Liver (tissue), 8 donors: ENCODE measurements at regions not wholly inside any gene's neighbourhood (a gene's known extent, or its start where the extent isn't known, plus 50 kb on each side); places are given as distances from the start of the nearest gene placed in this dataset.

ENCODE experiments used
- DNase-seq: peaks from one replicate; pipeline ENCODE4 v3.0.0-alpha.2; 2017; ENCODE audit warnings: low spot score
- H3K27ac ChIP-seq, 2 donors: one replicate each; pipeline ENCODE4 v1.7.0; 2013; ENCODE audit warnings: inconsistent platforms in 2 of 2, low read length in 2 of 2, control low read depth in 1 of 2, low read depth in 1 of 2, mild to moderate bottlenecking in 1 of 2
- H3K27me3 ChIP-seq, 4 donors: one replicate each; pipeline versions ENCODE4 v1.6.1 to v1.7.0; 2013; ENCODE audit warnings: low read length in 3 of 4, inconsistent platforms in 1 of 4, mild to moderate bottlenecking in 1 of 4, moderate library complexity in 1 of 4; ENCODE audit not compliant: control insufficient read depth in 4 of 4, insufficient read depth in 4 of 4
- H3K36me3 ChIP-seq, 4 donors: one replicate each; pipeline versions ENCODE4 v1.6.1 to v1.7.0; 2013; ENCODE audit warnings: low read length in 3 of 4, mild to moderate bottlenecking in 3 of 4, low read depth in 1 of 4, moderate library complexity in 1 of 4; ENCODE audit not compliant: control insufficient read depth in 4 of 4, insufficient read depth in 3 of 4
- H3K4me1 ChIP-seq, 4 donors: one replicate each; pipeline versions ENCODE4 v1.6.1 to v1.7.0; 2013; ENCODE audit warnings: low read length in 3 of 4, mild to moderate bottlenecking in 3 of 4, moderate library complexity in 1 of 4; ENCODE audit not compliant: control insufficient read depth in 4 of 4, insufficient read depth in 4 of 4
- H3K4me3 ChIP-seq, 3 donors: one replicate each; pipeline versions ENCODE4 v1.6.1 to v1.7.0; 2013; ENCODE audit warnings: low read length in 3 of 3, control low read depth in 1 of 3, low read depth in 1 of 3, mild to moderate bottlenecking in 1 of 3
- H3K9ac ChIP-seq, 2 donors: one replicate each; pipeline ENCODE4 v1.7.0; 2013; ENCODE audit warnings: low read length in 2 of 2, mild to moderate bottlenecking in 2 of 2, moderate library complexity in 2 of 2, control low read depth in 1 of 2, low read depth in 1 of 2
- H3K9me3 ChIP-seq, 4 donors: one replicate each; pipeline versions ENCODE4 v1.6.1 to v1.7.0; 2013; ENCODE audit warnings: low read length in 3 of 4; ENCODE audit not compliant: control insufficient read depth in 4 of 4
- ATF3 ChIP-seq: IDR thresholded peaks from 2 replicates; pipeline ENCODE4 v1.6.1; 2016; ENCODE audit warnings: antibody characterized with exemption
- EGR1 ChIP-seq, 2 donors: IDR thresholded peaks; 2 replicates each; pipeline ENCODE4 v1.6.1; 2016 to 2018; ENCODE audit warnings: antibody characterized with exemption in 2 of 2, low read depth in 2 of 2
- FOXA1 ChIP-seq: IDR thresholded peaks from 2 replicates; pipeline ENCODE4 v1.6.1; 2016; ENCODE audit warnings: antibody characterized with exemption
- FOXA2 ChIP-seq: IDR thresholded peaks from 2 replicates; pipeline ENCODE4 v1.6.1; 2016; ENCODE audit warnings: antibody characterized with exemption
- GABPA ChIP-seq, 2 donors: IDR thresholded peaks in 1 of 2; conservative IDR thresholded peaks in 1 of 2; 2 replicates each; pipeline ENCODE4 v1.6.1; 2016; ENCODE audit warnings: antibody characterized with exemption in 2 of 2, mild to moderate bottlenecking in 1 of 2, moderate library complexity in 1 of 2
- HNF4A ChIP-seq, 2 donors: conservative IDR thresholded peaks; 2 replicates each; pipeline ENCODE4 v1.6.1; 2016; ENCODE audit warnings: antibody characterized with exemption in 2 of 2, mild to moderate bottlenecking in 2 of 2
- HNF4G ChIP-seq: IDR thresholded peaks from 2 replicates; pipeline ENCODE4 v1.6.1; 2016; ENCODE audit warnings: antibody characterized with exemption
- JUND ChIP-seq, 2 donors: IDR thresholded peaks; 2 replicates each; pipeline ENCODE4 v1.6.1; 2016; ENCODE audit warnings: antibody characterized with exemption in 2 of 2
- NR2F2 ChIP-seq: IDR thresholded peaks from 2 replicates; pipeline ENCODE4 v1.6.1; 2016; ENCODE audit warnings: antibody characterized with exemption
- RAD21 ChIP-seq, 2 donors: IDR thresholded peaks; 2 replicates each; pipeline ENCODE4 v1.6.1; 2016; ENCODE audit warnings: antibody characterized with exemption in 2 of 2, mild to moderate bottlenecking in 2 of 2
- REST ChIP-seq: IDR thresholded peaks from 2 replicates; pipeline ENCODE4 v1.6.1; 2016; ENCODE audit warnings: antibody characterized with exemption, mild to moderate bottlenecking
- RXRA ChIP-seq, 2 donors: IDR thresholded peaks; 2 replicates each; pipeline ENCODE4 v1.6.1; 2017 to 2018; ENCODE audit warnings: antibody characterized with exemption in 2 of 2, mild to moderate bottlenecking in 1 of 2
- TAF1 ChIP-seq: conservative IDR thresholded peaks from 2 replicates; pipeline ENCODE4 v1.6.1; 2016; ENCODE audit warnings: antibody characterized with exemption, mild to moderate bottlenecking
- YY1 ChIP-seq: IDR thresholded peaks from 2 replicates; pipeline ENCODE4 v1.6.1; 2016; ENCODE audit warnings: antibody characterized with exemption, mild to moderate bottlenecking
- ZBTB33 ChIP-seq: IDR thresholded peaks from 2 replicates; pipeline ENCODE4 v1.6.1; 2016; ENCODE audit warnings: antibody characterized with exemption
- WGBS: extraction: QIAGEN DNeasy Blood & Tissue Kit; methylation state at CpG from one replicate; pipeline ENCODE4 v1.1.7; 2013; 5-methylcytosine and 5-hydroxymethylcytosine counted together
- TF ChIP-seq, protein P1 (sequence below): IDR thresholded peaks from 2 replicates; pipeline ENCODE4 v1.6.1; 2016; ENCODE audit warnings: antibody characterized with exemption
- TF ChIP-seq, protein P2 (sequence below): fragments of 150-350 bp; IDR thresholded peaks from 2 replicates; pipeline ENCODE4 v1.5.1; 2017; ENCODE audit warnings: improper control_type of control experiment, low read depth, low read length; ENCODE audit not compliant: missing input control
- donor health status: healthy.
- donor health status: healthy.
- donor health status: healthy.
- donor health status: healthy.
- donor health status: healthy.

DNA sequence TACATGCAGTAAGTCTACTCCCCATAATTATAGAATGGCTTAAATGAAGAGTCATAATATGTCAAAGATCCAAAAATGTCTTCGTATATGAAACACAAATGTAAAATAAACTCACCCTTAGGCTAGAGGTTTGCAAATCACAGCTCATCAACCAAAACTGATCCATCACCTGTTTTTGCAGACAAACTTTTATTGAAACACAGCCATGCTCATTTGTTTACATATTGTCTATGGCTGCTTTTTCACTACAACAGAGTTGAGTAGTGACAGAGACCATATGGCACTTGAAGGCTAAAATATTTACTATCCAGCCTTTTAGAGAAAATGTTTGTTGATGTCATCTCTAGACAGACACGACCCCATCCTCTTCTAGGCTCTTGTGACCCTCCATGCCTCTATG, 64.5 kb upstream of the GEMIN8 start:
- H3K9me3 ChIP-seq, result peaks cover 0 to 15% (median 4%) of the 10 kb centered on the region in 4 donors
- no peaks in the 10 kb centered on the region for H3K4me1 ChIP-seq
- no peak for TF ChIP-seq GABPA (IDR thresholded peaks at IDR 0.05 in 1 of 2, conservative IDR thresholded peaks at IDR 0.05 in 1 of 2)
- no peak for TF ChIP-seq ZBTB33
- no peak for TF ChIP-seq HNF4A (conservative IDR thresholded peaks at IDR 0.05)
- no peak for TF ChIP-seq TAF1
- TF ChIP-seq REST, result no peak
- TF ChIP-seq ATF3, result no peak
- no peak for TF ChIP-seq EGR1 (IDR thresholded peaks at IDR 0.05; ENCODE audit: low read depth in 2 of 2)
- no peak for TF ChIP-seq FOXA2
- TF ChIP-seq, protein P1, sequence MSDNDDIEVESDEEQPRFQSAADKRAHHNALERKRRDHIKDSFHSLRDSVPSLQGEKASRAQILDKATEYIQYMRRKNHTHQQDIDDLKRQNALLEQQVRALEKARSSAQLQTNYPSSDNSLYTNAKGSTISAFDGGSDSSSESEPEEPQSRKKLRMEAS, result no peak
- no peak for TF ChIP-seq FOXA1
- TF ChIP-seq NR2F2, result no peak
- TF ChIP-seq RXRA (IDR thresholded peaks at IDR 0.05), result no peak
- TF ChIP-seq, protein P2, sequence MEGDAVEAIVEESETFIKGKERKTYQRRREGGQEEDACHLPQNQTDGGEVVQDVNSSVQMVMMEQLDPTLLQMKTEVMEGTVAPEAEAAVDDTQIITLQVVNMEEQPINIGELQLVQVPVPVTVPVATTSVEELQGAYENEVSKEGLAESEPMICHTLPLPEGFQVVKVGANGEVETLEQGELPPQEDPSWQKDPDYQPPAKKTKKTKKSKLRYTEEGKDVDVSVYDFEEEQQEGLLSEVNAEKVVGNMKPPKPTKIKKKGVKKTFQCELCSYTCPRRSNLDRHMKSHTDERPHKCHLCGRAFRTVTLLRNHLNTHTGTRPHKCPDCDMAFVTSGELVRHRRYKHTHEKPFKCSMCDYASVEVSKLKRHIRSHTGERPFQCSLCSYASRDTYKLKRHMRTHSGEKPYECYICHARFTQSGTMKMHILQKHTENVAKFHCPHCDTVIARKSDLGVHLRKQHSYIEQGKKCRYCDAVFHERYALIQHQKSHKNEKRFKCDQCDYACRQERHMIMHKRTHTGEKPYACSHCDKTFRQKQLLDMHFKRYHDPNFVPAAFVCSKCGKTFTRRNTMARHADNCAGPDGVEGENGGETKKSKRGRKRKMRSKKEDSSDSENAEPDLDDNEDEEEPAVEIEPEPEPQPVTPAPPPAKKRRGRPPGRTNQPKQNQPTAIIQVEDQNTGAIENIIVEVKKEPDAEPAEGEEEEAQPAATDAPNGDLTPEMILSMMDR, result no peak
- no peak for TF ChIP-seq HNF4G
- no peak for TF ChIP-seq RAD21 (IDR thresholded peaks at IDR 0.05)
- TF ChIP-seq YY1, result no peak
- no peak for TF ChIP-seq JUND (IDR thresholded peaks at IDR 0.05)
- no peak overlapping the region for H3K9ac ChIP-seq
- H3K27ac ChIP-seq, result no peak overlapping the region
- peaks cover 0 to 2% (median 0%) of the 10 kb centered on the region in 4 donors for H3K27me3 ChIP-seq
- WGBS, result 59% methylated on average over 2 of the region's 2 CpGs
- no peak for DNase-seq
- H3K4me3 ChIP-seq, result no peak overlapping the region
- no peaks in the 10 kb centered on the region for H3K36me3 ChIP-seq

DNA sequence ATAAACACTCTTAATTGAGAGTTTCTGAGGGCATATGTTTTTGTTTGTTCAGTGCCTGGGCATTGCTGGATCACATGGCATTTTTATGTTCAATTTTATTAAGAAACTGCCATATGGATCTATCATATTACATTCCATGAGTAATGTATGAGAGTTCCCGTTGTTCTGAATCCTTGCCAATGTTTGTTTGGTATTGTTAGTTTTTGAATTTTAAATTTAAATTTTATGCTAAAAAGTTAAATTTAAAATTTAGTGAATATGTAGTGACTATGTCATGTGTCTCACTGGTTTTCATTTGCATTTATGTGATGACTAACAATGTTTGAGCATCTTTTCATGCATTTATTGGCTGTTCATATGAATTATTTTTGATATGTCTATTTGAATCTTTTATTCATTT, 54.8 kb upstream of the GEMIN8 start:
- H3K27me3 ChIP-seq, result peaks cover 0 to 3% (median 0%) of the 10 kb centered on the region in 4 donors
- no peak overlapping the region for H3K4me3 ChIP-seq
- 71% methylated on average over 1 of the region's 1 CpG for WGBS
- H3K9me3 ChIP-seq, result no peaks in the 10 kb centered on the region
- H3K9ac ChIP-seq, result no peak overlapping the region
- no peaks in the 10 kb centered on the region for H3K36me3 ChIP-seq
- DNase-seq, result no peak
- no peak overlapping the region for H3K27ac ChIP-seq
- TF ChIP-seq ATF3 (no peak), HNF4A (conservative IDR thresholded peaks at IDR 0.05) (no peak), RXRA (IDR thresholded peaks at IDR 0.05) (no peak), ZBTB33 (no peak)
- no peaks in the 10 kb centered on the region for H3K4me1 ChIP-seq
